ENCODE measurements at regions not wholly inside any gene's neighbourhood (a gene's known extent, or its start where the extent isn't known, plus 50 kb on each side); places are given as distances from the start of the nearest gene placed in this dataset.
A peak's percentile ranks its signal among the peaks of the same experiment; 100 is the strongest.

GRCh38 chr9:2568689-2569088, 52.9 kb upstream of the VLDLR start:
- Histone ChIP-seq H3K4me1 (ENCODE audit: control insufficient read depth, insufficient read depth, low read length) (peaks cover 5% of the 10 kb centered on the region), H3K4me3 (ENCODE audit: low read length) (no peak overlapping the region), H3K9me3 (ENCODE audit: control insufficient read depth, low read depth, low read length) (no peaks in the 10 kb centered on the region), H3K27me3 (ENCODE audit: control insufficient read depth, insufficient read depth, low read length) (no peaks in the 10 kb centered on the region), H3K36me3 (ENCODE audit: control insufficient read depth, insufficient read depth, low read length) (no peaks in the 10 kb centered on the region), H3K27ac (ENCODE audit: low read length) (no peak overlapping the region)
- no peak for DNase-seq

- Histone ChIP-seq H3K36me3 (ENCODE audit: control insufficient read depth, insufficient read depth, low read length) (no peaks in the 10 kb centered on the region), H3K27ac (ENCODE audit: low read length) (no peak overlapping the region)
- 0% methylated on average over 1 of the region's 7 CpGs for WGBS (ENCODE audit: insufficient coverage, low lambda C conversion rate)
These were observed 50.7 kb upstream of the VLDLR start for GRCh38 chr9:2570615-2571479.

More at GRCh38 chr9:2570615-2571479, 50.7 kb upstream of the VLDLR start:
- H3K9me3 ChIP-seq (ENCODE audit: control insufficient read depth, low read depth, low read length) = no peaks in the 10 kb centered on the region
- no peaks in the 10 kb centered on the region for H3K27me3 ChIP-seq (ENCODE audit: control insufficient read depth, insufficient read depth, low read length)
- peak; percentile 81 to 86 for DNase-seq
- H3K4me3 ChIP-seq (ENCODE audit: low read length) = no peak overlapping the region
- H3K4me1 ChIP-seq (ENCODE audit: control insufficient read depth, insufficient read depth, low read length) = peaks cover 5% of the 10 kb centered on the region

All from large intestine (tissue), 3 donors.